HL-60 (cell line): ENCODE measurements at regions not wholly inside any gene's neighbourhood (a gene's known extent, or its start where the extent isn't known, plus 50 kb on each side); places are given as distances from the start of the nearest gene placed in this dataset.

Experiments
- CTCF ChIP-seq: IDR thresholded peaks from one replicate; pipeline ENCODE4 v1.5.1; 2011; ENCODE audit warnings: low read length, control low read depth, inconsistent platforms; ENCODE audit not compliant: insufficient read depth
- GABPA ChIP-seq: IDR thresholded peaks from 2 replicates; pipeline ENCODE4 v1.6.1; 2012; ENCODE audit warnings: low read depth
- POLR2AphosphoS5 ChIP-seq: IDR thresholded peaks from 2 replicates; pipeline ENCODE4 v1.6.1; 2012; ENCODE audit warnings: low read depth
- SPI1 ChIP-seq: IDR thresholded peaks from 2 replicates; pipeline ENCODE4 v1.6.1; 2012; ENCODE audit warnings: low read depth, mild to moderate bottlenecking, borderline replicate concordance
- TF ChIP-seq, protein P1 (sequence below): IDR thresholded peaks from 2 replicates; pipeline ENCODE4 v1.6.1; 2012; ENCODE audit warnings: low read depth; ENCODE audit not compliant: insufficient replicate concordance

DNA sequence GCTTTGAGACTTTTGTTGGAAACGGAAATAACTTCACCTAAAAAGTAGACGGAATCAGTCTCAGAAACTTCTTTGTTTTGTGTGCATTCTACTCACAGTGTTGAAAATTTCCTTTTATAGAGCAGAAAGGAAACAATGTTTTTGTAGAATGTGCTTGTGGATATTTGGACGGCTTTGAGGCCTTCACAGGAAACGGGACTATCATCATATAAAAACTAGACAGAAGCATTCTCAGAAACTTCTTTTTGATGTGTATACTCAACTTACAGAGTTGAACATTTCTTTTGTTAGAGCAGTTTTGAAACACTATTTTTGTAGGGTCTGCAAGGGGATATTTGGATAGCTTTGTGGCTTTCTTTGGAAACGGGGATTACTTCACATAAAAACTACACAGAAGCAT, 627.5 kb upstream of the ZNF337 start:
- no peak for TF ChIP-seq CTCF
- TF ChIP-seq, protein P1, sequence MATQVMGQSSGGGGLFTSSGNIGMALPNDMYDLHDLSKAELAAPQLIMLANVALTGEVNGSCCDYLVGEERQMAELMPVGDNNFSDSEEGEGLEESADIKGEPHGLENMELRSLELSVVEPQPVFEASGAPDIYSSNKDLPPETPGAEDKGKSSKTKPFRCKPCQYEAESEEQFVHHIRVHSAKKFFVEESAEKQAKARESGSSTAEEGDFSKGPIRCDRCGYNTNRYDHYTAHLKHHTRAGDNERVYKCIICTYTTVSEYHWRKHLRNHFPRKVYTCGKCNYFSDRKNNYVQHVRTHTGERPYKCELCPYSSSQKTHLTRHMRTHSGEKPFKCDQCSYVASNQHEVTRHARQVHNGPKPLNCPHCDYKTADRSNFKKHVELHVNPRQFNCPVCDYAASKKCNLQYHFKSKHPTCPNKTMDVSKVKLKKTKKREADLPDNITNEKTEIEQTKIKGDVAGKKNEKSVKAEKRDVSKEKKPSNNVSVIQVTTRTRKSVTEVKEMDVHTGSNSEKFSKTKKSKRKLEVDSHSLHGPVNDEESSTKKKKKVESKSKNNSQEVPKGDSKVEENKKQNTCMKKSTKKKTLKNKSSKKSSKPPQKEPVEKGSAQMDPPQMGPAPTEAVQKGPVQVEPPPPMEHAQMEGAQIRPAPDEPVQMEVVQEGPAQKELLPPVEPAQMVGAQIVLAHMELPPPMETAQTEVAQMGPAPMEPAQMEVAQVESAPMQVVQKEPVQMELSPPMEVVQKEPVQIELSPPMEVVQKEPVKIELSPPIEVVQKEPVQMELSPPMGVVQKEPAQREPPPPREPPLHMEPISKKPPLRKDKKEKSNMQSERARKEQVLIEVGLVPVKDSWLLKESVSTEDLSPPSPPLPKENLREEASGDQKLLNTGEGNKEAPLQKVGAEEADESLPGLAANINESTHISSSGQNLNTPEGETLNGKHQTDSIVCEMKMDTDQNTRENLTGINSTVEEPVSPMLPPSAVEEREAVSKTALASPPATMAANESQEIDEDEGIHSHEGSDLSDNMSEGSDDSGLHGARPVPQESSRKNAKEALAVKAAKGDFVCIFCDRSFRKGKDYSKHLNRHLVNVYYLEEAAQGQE, result no peak
- no peak for TF ChIP-seq POLR2AphosphoS5
- no peak for TF ChIP-seq GABPA
- no peak for TF ChIP-seq SPI1
